Right forelimb (tissue), 1 donor: ENCODE measurements at regions not wholly inside any gene's neighbourhood (a gene's known extent, or its start where the extent isn't known, plus 50 kb on each side); places are given as distances from the start of the nearest gene placed in this dataset.
A peak's percentile ranks its signal among the peaks of the same experiment; 100 is the strongest.
"Not testable (repeated sequence)": the region's sequence is repeated elsewhere in the genome, so short reads cannot be mapped to it uniquely, and the experiment has no call there.

ENCODE experiments used
- DNase-seq: peaks from one replicate; pipeline ENCODE4 v3.0.0-alpha.2; 2018

- DNase-seq, result no peak
Measured at GRCh38 chr14:89067293-89067972, 243.0 kb downstream of the TTC8 start.

- no peak for DNase-seq
Measured at GRCh38 chr14:89078021-89078795, 253.8 kb downstream of the TTC8 start.

GRCh38 chr14:89085231-89085731 is 260.8 kb downstream of the TTC8 start:
- peak; percentile 73 for DNase-seq

- peak; percentile 75 for DNase-seq
Measured at GRCh38 chr14:89085737-89086382, 261.4 kb downstream of the TTC8 start.

- DNase-seq, result no peak
Measured at GRCh38 chr14:89088530-89088929, 264.1 kb downstream of the TTC8 start.

- DNase-seq, result no peak
Measured at GRCh38 chr14:89089330-89089729, 264.9 kb downstream of the TTC8 start.

- no peak for DNase-seq
Measured at GRCh38 chr14:89091781-89092180, 267.3 kb downstream of the TTC8 start.

- no peak for DNase-seq
Measured at GRCh38 chr14:89093083-89093730, 268.8 kb downstream of the TTC8 start.

GRCh38 chr14:89095036-89095435 is 270.6 kb downstream of the TTC8 start:
- no peak for DNase-seq

- DNase-seq, result no peak
Measured at GRCh38 chr14:89096946-89097345, 272.5 kb downstream of the TTC8 start.

GRCh38 chr14:89098254-89098653 is 273.8 kb downstream of the TTC8 start:
- no peak for DNase-seq

- DNase-seq, result not testable (repeated sequence)
Measured at GRCh38 chr14:89104171-89104817, 279.8 kb downstream of the TTC8 start.

GRCh38 chr14:89104861-89105260 is 280.4 kb downstream of the TTC8 start:
- DNase-seq, result not testable (repeated sequence)
